ENCODE measurements at regions not wholly inside any gene's neighbourhood (a gene's known extent, or its start where the extent isn't known, plus 50 kb on each side); places are given as distances from the start of the nearest gene placed in this dataset.

GRCh38 chr16:9495824-9496223, 404.4 kb downstream of the HAPSTR1 start:
- TF ChIP-seq EZH2 (IDR thresholded peaks at IDR 0.05; ENCODE audit: borderline replicate concordance, low read depth, low read length, severe bottlenecking) (no peak), CTCF (IDR thresholded peaks at IDR 0.05; ENCODE audit: borderline replicate concordance, extremely low read depth, low read length, poor library complexity, severe bottlenecking) (no peak)

Data from DND-41 (cell line).